B cell (primary cell): ENCODE measurements at regions not wholly inside any gene's neighbourhood (a gene's known extent, or its start where the extent isn't known, plus 50 kb on each side); places are given as distances from the start of the nearest gene placed in this dataset.

Experiments
- EZH2 ChIP-seq: IDR thresholded peaks from 2 replicates; pipeline ENCODE4 v1.6.1; 2012; ENCODE audit warnings: borderline replicate concordance, low read depth, mild to moderate bottlenecking, moderate library complexity, low read length; ENCODE audit not compliant: insufficient read depth, poor library complexity, severe bottlenecking
- TF ChIP-seq, protein P1 (sequence below): fragments of 200-600 bp; IDR thresholded peaks from one replicate; pipeline ENCODE4 v1.8.0; 2022; ENCODE audit warnings: antibody characterized with exemption, mild to moderate bottlenecking

DNA sequence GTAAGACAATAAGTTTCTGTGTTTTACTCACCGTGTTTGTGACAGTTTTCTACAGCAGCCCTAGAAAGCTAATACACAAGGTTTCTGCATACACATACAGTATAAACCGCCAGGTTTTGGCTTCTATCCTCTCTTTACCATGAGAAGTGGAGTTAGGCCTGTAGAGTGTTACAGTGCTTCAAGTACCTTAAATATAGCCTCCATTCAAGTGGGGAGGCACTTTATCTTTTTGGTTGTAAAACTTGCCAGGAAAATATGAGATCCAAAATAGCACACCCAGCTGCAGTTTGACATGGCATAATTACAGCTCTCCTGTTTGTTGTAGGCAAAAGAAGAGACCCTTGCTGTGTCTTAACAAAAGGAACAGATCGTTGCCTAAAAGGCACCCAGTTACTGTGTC lies 90.3 kb upstream of the PTPN3 start:
- TF ChIP-seq, protein P1, sequence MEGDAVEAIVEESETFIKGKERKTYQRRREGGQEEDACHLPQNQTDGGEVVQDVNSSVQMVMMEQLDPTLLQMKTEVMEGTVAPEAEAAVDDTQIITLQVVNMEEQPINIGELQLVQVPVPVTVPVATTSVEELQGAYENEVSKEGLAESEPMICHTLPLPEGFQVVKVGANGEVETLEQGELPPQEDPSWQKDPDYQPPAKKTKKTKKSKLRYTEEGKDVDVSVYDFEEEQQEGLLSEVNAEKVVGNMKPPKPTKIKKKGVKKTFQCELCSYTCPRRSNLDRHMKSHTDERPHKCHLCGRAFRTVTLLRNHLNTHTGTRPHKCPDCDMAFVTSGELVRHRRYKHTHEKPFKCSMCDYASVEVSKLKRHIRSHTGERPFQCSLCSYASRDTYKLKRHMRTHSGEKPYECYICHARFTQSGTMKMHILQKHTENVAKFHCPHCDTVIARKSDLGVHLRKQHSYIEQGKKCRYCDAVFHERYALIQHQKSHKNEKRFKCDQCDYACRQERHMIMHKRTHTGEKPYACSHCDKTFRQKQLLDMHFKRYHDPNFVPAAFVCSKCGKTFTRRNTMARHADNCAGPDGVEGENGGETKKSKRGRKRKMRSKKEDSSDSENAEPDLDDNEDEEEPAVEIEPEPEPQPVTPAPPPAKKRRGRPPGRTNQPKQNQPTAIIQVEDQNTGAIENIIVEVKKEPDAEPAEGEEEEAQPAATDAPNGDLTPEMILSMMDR, result no peak
- no peak for TF ChIP-seq EZH2
